BJ (cell line): ENCODE measurements at regions not wholly inside any gene's neighbourhood (a gene's known extent, or its start where the extent isn't known, plus 50 kb on each side); places are given as distances from the start of the nearest gene placed in this dataset.

Experiments used
- CTCF ChIA-PET: fragments of 350-600 bp; formaldehyde crosslinking; extraction: SDS; loops from one replicate; lab custom pipeline; 2021; ENCODE audit warnings: antibody characterized with exemption, inconsistent platforms; lab: Yijun Ruan, JAX
- POLR2A ChIA-PET: fragments of 300-600 bp; sonication (Branson Sonifier 250); formaldehyde crosslinking; extraction: SDS; loops from one replicate; lab custom pipeline; 2021; ENCODE audit warnings: antibody characterized with exemption; lab: Charles Lee
- DNase-seq: peaks from one replicate; pipeline ENCODE4 v3.0.0-alpha.2; 2011; ENCODE audit warnings: low read depth
- H3K27me3 ChIP-seq: 2 replicates; pipeline ENCODE4 v1.6.0; 2011; ENCODE audit warnings: low read length; ENCODE audit not compliant: control insufficient read depth, insufficient read depth
- H3K36me3 ChIP-seq: 2 replicates; pipeline ENCODE4 v1.5.1; 2011; ENCODE audit warnings: low read length; ENCODE audit not compliant: control insufficient read depth, insufficient read depth
- H3K4me3 ChIP-seq: 2 replicates; pipeline ENCODE4 v1.5.1; 2011; ENCODE audit warnings: low read depth, mild to moderate bottlenecking, control low read depth, low read length
- CTCF ChIP-seq: IDR thresholded peaks from 2 replicates; pipeline ENCODE4 v1.5.1; 2011; ENCODE audit warnings: low read depth, mild to moderate bottlenecking, control low read depth, inconsistent platforms, low read length, moderate library complexity; ENCODE audit not compliant: insufficient read depth

- TF ChIP-seq CTCF = no peak
- no peak for DNase-seq
- no peaks in the 10 kb centered on the region for H3K36me3 ChIP-seq
- ChIA-PET POLR2A (interaction anchor here (0.6 kb wide), 1 partner anchor 256 kb away, joined by 3 read pairs; no protein-coding TSS in a partner anchor), CTCF (interaction anchor here (1.2 kb wide), 1 partner anchor 15 kb away, joined by 4 read pairs; no protein-coding TSS in a partner anchor)
- no peak overlapping the region for H3K4me3 ChIP-seq
- H3K27me3 ChIP-seq = no peaks in the 10 kb centered on the region
Observed at GRCh38 chr2:133829450-133830020, 261.3 kb upstream of the NCKAP5 start.

GRCh38 chr2:133833746-133834145, 265.5 kb upstream of the NCKAP5 start:
- ChIA-PET POLR2A (no interaction called here), CTCF (interaction anchor here (2.2 kb wide), 1 partner anchor 10 kb away, joined by 7 read pairs; no protein-coding TSS in a partner anchor)
- no peak for DNase-seq
- Histone ChIP-seq H3K4me3 (no peak overlapping the region), H3K27me3 (no peaks in the 10 kb centered on the region), H3K36me3 (no peaks in the 10 kb centered on the region)
- no peak for TF ChIP-seq CTCF

GRCh38 chr2:133835821-133836619, 267.8 kb upstream of the NCKAP5 start:
- TF ChIP-seq CTCF = no peak
- Histone ChIP-seq H3K27me3 (no peaks in the 10 kb centered on the region), H3K4me3 (no peak overlapping the region), H3K36me3 (no peaks in the 10 kb centered on the region)
- CTCF ChIA-PET = interaction anchor here (1.5 kb wide), 1 partner anchor 8 kb away, joined by 5 read pairs; no protein-coding TSS in a partner anchor
- DNase-seq = no peak
- POLR2A ChIA-PET = no interaction called here

GRCh38 chr2:133836691-133837345, 268.6 kb upstream of the NCKAP5 start:
- Histone ChIP-seq H3K27me3 (no peaks in the 10 kb centered on the region), H3K4me3 (no peak overlapping the region), H3K36me3 (no peaks in the 10 kb centered on the region)
- DNase-seq = no peak
- CTCF ChIA-PET = interaction anchor here (1.5 kb wide), 1 partner anchor 7 kb away, joined by 5 read pairs; no protein-coding TSS in a partner anchor
- TF ChIP-seq CTCF = no peak
- POLR2A ChIA-PET = no interaction called here
